NCI-H526 treated with DMSO at 0.1 percent for 48 hours (cell line): ENCODE measurements at regions not wholly inside any gene's neighbourhood (a gene's known extent, or its start where the extent isn't known, plus 50 kb on each side); places are given as distances from the start of the nearest gene placed in this dataset.

Experiments
- DNase-seq: peaks from one replicate; lab custom pipeline; 2025; lab: John Stamatoyannopoulos, UW

DNA sequence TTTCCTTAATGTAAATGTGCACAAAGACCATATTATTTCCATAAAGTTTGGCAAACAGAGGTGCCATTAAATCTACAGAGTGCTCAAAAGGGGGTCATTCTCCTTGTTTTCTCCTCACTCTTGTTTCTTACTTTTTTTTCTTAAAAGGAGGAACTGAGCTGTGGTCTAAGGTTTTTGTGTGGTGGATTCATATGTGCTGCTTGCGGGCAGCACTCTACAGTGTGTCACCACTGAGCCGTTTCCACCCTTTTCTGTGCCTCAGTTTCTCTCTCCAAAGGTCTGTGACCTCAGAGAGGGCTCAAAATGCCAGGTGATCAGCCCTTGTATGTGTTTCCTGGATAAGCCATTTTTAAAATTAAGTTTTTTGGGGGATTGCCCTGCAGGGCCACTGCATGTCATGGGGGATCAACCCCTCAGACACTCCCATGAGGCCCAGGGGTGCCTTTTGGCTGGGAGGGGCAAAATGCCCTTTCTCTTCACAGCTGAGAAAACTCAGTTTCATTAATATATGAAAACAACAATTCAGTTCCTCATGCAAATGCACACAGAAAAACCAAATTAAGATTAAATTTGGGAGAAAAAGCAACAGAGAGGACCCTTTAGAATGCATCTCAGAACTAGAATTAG is 56.9 kb upstream of the VOPP1 start:
- DNase-seq = no peak

GRCh38 chr7:55624813-55625212 is 52.5 kb upstream of the VOPP1 start:
- no peak for DNase-seq

DNA sequence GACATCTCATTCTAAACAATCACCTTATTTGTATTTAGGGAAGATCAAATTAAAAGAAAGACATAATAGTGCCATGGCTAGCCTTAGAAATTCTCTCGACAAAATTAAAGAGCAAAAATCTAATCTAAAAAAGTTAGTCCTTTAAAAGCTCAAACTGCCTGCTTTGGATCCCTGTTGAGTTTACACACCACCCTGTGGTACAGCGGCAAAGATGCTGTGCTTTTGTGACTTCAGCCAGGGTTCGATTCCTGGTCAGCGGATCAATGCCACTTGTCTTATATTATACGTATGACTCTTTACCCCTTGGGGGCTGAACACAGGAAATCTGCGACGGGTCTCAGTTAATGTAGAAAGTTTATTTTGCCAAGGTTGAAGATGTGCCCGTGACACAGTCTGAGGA is 51.3 kb upstream of the VOPP1 start:
- no peak for DNase-seq

DNA sequence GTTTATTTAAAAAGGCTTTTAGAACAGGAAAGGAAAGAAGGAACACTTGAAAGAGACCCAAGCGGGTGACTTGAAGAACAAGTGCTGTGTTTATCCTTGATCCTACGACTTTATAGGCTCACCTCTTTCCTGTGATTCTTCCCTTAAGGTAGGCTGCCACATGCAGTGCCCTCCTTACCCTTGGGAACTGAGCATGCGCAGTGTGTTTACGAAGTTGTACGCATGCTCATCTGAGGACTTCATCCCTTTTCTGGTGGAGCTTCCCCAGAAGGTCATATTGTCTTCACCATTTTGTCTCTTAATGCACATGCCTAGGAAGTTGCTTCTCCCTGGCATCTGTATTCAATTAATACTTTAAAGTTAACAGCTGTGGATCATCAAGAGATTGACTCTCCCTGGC is 49.9 kb upstream of the VOPP1 start:
- DNase-seq = no peak
